GM12878 (cell line): ENCODE measurements at regions not wholly inside any gene's neighbourhood (a gene's known extent, or its start where the extent isn't known, plus 50 kb on each side); places are given as distances from the start of the nearest gene placed in this dataset.

Source experiments
- ATAC-seq: fragments of 200-7000 bp; cut with Tn5 transposase; 3 replicates; pipeline ENCODE4 v1.9.1; 2020; ENCODE audit warnings: mild to moderate bottlenecking, moderate library complexity
- BruUV-seq: library from RNA; stranded (reverse); fragments of 400-500 nt; replicated peaks from 2 replicates; lab custom pipeline; 2021; lab: Mats Ljungman, UMichigan
- CTCF ChIA-PET: fragments of 300-600 bp; sonication (Branson Sonifier 250); formaldehyde crosslinking; extraction: SDS; loops from one replicate; lab custom pipeline; 2021; ENCODE audit warnings: inconsistent platforms; lab: Yijun Ruan, JAX
- POLR2A ChIA-PET: fragments of 350-600 bp; formaldehyde crosslinking; extraction: SDS; loops from one replicate; lab custom pipeline; 2021; ENCODE audit warnings: inconsistent platforms; lab: Charles Lee
- RAD21 ChIA-PET: fragments of 300-600 bp; sonication (Branson Sonifier 250); formaldehyde crosslinking; loops from one replicate; lab custom pipeline; 2023; ENCODE audit warnings: antibody characterized with exemption; ENCODE audit not compliant: unreplicated experiment; lab: Charles Lee
- SMC1A ChIA-PET: fragments of 300-600 bp; sonication (Branson Sonifier 250); formaldehyde crosslinking; loops from one replicate; lab custom pipeline; 2023; ENCODE audit not compliant: unreplicated experiment, uncharacterized antibody; lab: Charles Lee
- DNase-seq: peaks from one replicate; pipeline ENCODE4 v3.0.0-alpha.2; 2011; ENCODE audit warnings: low read depth, low spot score
- FAIRE-seq: peaks from 3 replicates; lab custom pipeline; 2011; peaks lifted over from hg19 to GRCh38; lab: Jason Lieb, UNC
- H2AFZ ChIP-seq: 2 replicates; pipeline ENCODE4 v1.6.0; 2011; ENCODE audit warnings: low read depth, low read length, control low read depth; ENCODE audit not compliant: control insufficient read depth
- H3K27ac ChIP-seq: 2 replicates; pipeline ENCODE4 v1.5.1; 2011; ENCODE audit warnings: control low read depth; ENCODE audit not compliant: control insufficient read depth, insufficient read depth
- H3K27me3 ChIP-seq, 2 experiments: replicated peaks in 1 of 2; 2 replicates each; pipeline versions ENCODE4 v1.6.0 to v1.6.1; 2011; ENCODE audit warnings: low read length in 1 of 2; ENCODE audit not compliant: control insufficient read depth in 2 of 2, insufficient read depth in 2 of 2
- H3K36me3 ChIP-seq, 2 experiments: 2 replicates each; pipeline ENCODE4 v1.5.1; 2011; ENCODE audit warnings: low read length in 1 of 2; ENCODE audit not compliant: control insufficient read depth in 2 of 2, insufficient read depth in 2 of 2
- H3K4me1 ChIP-seq: 2 replicates; pipeline ENCODE4 v1.6.1; 2011; ENCODE audit warnings: mild to moderate bottlenecking, low read length, moderate library complexity, mixed read lengths; ENCODE audit not compliant: control insufficient read depth, insufficient read depth
- H3K4me2 ChIP-seq: 2 replicates; pipeline ENCODE4 v1.6.0; 2011; ENCODE audit warnings: control low read depth; ENCODE audit not compliant: control insufficient read depth, insufficient read depth
- H3K4me3 ChIP-seq: fragments of 200-600 bp; sonication (generic); 2 replicates; pipeline ENCODE4 v1.5.1; 2016
- H3K79me2 ChIP-seq: 2 replicates; pipeline ENCODE4 v1.6.0; 2011; ENCODE audit warnings: low read length; ENCODE audit not compliant: control insufficient read depth, insufficient read depth
- H3K9ac ChIP-seq: 2 replicates; pipeline ENCODE4 v1.8.0; 2011; ENCODE audit warnings: low read length, control low read depth, mixed read lengths; ENCODE audit not compliant: control insufficient read depth, insufficient read depth
- H3K9me3 ChIP-seq: replicated peaks from 3 replicates; pipeline ENCODE4 v1.5.1; 2011; ENCODE audit warnings: mild to moderate bottlenecking, low read length; ENCODE audit not compliant: control insufficient read depth, insufficient read depth
- H4K20me1 ChIP-seq: 2 replicates; pipeline ENCODE4 v1.6.0; 2011; ENCODE audit not compliant: control insufficient read depth, insufficient read depth
- CBX5 ChIP-seq: sonication (generic); IDR thresholded peaks from 2 replicates; pipeline ENCODE4 v1.6.1; 2016; ENCODE audit warnings: low read depth, moderate library complexity, mild to moderate bottlenecking, inconsistent platforms
- CHD2 ChIP-seq: IDR thresholded peaks from 2 replicates; pipeline ENCODE4 v1.6.1; 2011; ENCODE audit warnings: low read depth, low read length, improper control_type of control experiment, borderline replicate concordance
- E4F1 ChIP-seq: fragments of 450-650 bp; IDR thresholded peaks from 2 replicates; pipeline ENCODE4 v1.6.1; 2018; ENCODE audit warnings: borderline replicate concordance, mild to moderate bottlenecking; ENCODE audit not compliant: partially characterized antibody
- EP300 ChIP-seq, 2 experiments: fragments of 150-350 bp in 1 of 2; IDR thresholded peaks; 2 replicates each; pipeline ENCODE4 v1.6.1; 2011 to 2012; ENCODE audit warnings: low read depth in 2 of 2, low read length in 2 of 2, borderline replicate concordance in 1 of 2, improper control_type of control experiment in 1 of 2, inconsistent platforms in 1 of 2; ENCODE audit not compliant: control insufficient read depth in 1 of 2
- IKZF1 ChIP-seq: fragments of 450-650 bp; conservative IDR thresholded peaks from 2 replicates; pipeline ENCODE4 v1.6.1; 2017; ENCODE audit warnings: antibody characterized with exemption, mild to moderate bottlenecking
- JUND ChIP-seq: IDR thresholded peaks from 2 replicates; pipeline ENCODE4 v1.6.1; 2012; ENCODE audit warnings: low read depth, mild to moderate bottlenecking, low read length, improper control_type of control experiment, moderate library complexity
- KAT2A ChIP-seq: conservative IDR thresholded peaks from 2 replicates; pipeline ENCODE4 v1.6.1; 2011; ENCODE audit warnings: low read depth, low read length; ENCODE audit not compliant: control insufficient read depth
- MEF2B ChIP-seq: fragments of 450-650 bp; IDR thresholded peaks from 2 replicates; pipeline ENCODE4 v1.6.1; 2018; ENCODE audit warnings: mild to moderate bottlenecking, moderate library complexity; ENCODE audit not compliant: partially characterized antibody, poor library complexity, severe bottlenecking
- MTA3 ChIP-seq: IDR thresholded peaks from 2 replicates; pipeline ENCODE4 v1.6.1; 2012; ENCODE audit warnings: low read length, inconsistent platforms, borderline replicate concordance
- MYC ChIP-seq: IDR thresholded peaks from 2 replicates; pipeline ENCODE4 v1.6.1; 2011; ENCODE audit warnings: mild to moderate bottlenecking, low read length, moderate library complexity, inconsistent platforms; ENCODE audit not compliant: insufficient read depth, insufficient replicate concordance, insufficient read length, severe bottlenecking
- PAX8 ChIP-seq: fragments of 450-650 bp; IDR thresholded peaks from 2 replicates; pipeline ENCODE4 v1.6.1; 2017; ENCODE audit warnings: mild to moderate bottlenecking, moderate library complexity
- POU2F2 ChIP-seq: IDR thresholded peaks from 3 replicates; pipeline ENCODE4 v1.6.1; 2011; ENCODE audit warnings: low read depth, mild to moderate bottlenecking, low read length, borderline replicate concordance
- RAD21 ChIP-seq: IDR thresholded peaks from 2 replicates; pipeline ENCODE4 v1.6.1; 2011; ENCODE audit warnings: mild to moderate bottlenecking, low read depth, low read length, moderate library complexity; ENCODE audit not compliant: insufficient read depth
- SIN3A ChIP-seq: IDR thresholded peaks from 2 replicates; pipeline ENCODE4 v1.6.1; 2012; ENCODE audit warnings: low read depth, low read length, improper control_type of control experiment
- SP1 ChIP-seq: IDR thresholded peaks from one replicate; pipeline ENCODE4 v1.6.1; 2011; ENCODE audit warnings: low read depth, low read length
- TCF3 ChIP-seq: IDR thresholded peaks from 2 replicates; pipeline ENCODE4 v1.6.1; 2012; ENCODE audit warnings: low read depth, mild to moderate bottlenecking, low read length, borderline replicate concordance; ENCODE audit not compliant: insufficient read depth
- TCF7 ChIP-seq: IDR thresholded peaks from 2 replicates; pipeline ENCODE4 v1.6.1; 2014; ENCODE audit warnings: antibody characterized with exemption, borderline replicate concordance
- USF1 ChIP-seq: IDR thresholded peaks from 2 replicates; pipeline ENCODE4 v1.6.1; 2011; ENCODE audit warnings: borderline replicate concordance, low read depth, mild to moderate bottlenecking, moderate library complexity, mixed read lengths, low read length; ENCODE audit not compliant: insufficient read depth; ENCODE audit errors: extremely low read length
- WGBS: methylation state at CpG from one replicate; pipeline ENCODE4 v1.1.6; 2016; ENCODE audit warnings: low lambda C conversion rate; ENCODE audit not compliant: insufficient replicate concordance, insufficient coverage; ENCODE audit errors: missing lambda C conversion rate; 5-methylcytosine and 5-hydroxymethylcytosine counted together
- in situ Hi-C: fragments of 300-500 bp; cut with MboI; formaldehyde crosslinking; loops from 9 replicates; pipeline ENCODE4 v1.14.3; 2018; ENCODE audit warnings: mixed read lengths
- intact Hi-C: fragments of 100-400 bp; cut with micrococcal nuclease; formaldehyde crosslinking; loops from one replicate; pipeline ENCODE4 v1.14.2; 2022; ENCODE audit not compliant: unreplicated experiment

- SMC1A ChIA-PET, result no interaction called here
Measured at GRCh38 chr3:178302966-178303930, 233.0 kb upstream of the KCNMB2 start.

More at GRCh38 chr3:178302966-178303930, 233.0 kb upstream of the KCNMB2 start:
- no TSS peak for BruUV-seq
- WGBS, result 9% methylated on average over 6 of the region's 6 CpGs
- no peak overlapping the region for H3K4me3 ChIP-seq
- no peaks in the 10 kb centered on the region for H3K9me3 ChIP-seq
- no peaks in the 10 kb centered on the region for H3K4me1 ChIP-seq
- TF ChIP-seq KAT2A (no peak), MYC (no peak), MEF2B (no peak), PAX8 (no peak), USF1 (no peak), SP1 (no peak), CHD2 (no peak), RAD21 (no peak), E4F1 (no peak), MTA3 (no peak), JUND (no peak), EP300 (IDR thresholded peaks at IDR 0.05; ENCODE audit: borderline replicate concordance in 1 of 2, control insufficient read depth in 1 of 2, low read depth in 2 of 2, low read length in 2 of 2) (no peak), SIN3A (no peak), POU2F2 (no peak), TCF7 (no peak), IKZF1 (no peak), CBX5 (no peak), TCF3 (no peak)
- H3K79me2 ChIP-seq, result no peaks in the 10 kb centered on the region
- H4K20me1 ChIP-seq, result no peaks in the 10 kb centered on the region
- H2AFZ ChIP-seq, result no peak overlapping the region
- H3K27ac ChIP-seq, result no peak overlapping the region
- in situ Hi-C loops, result no loop called here
- DNase-seq (no peak), ATAC-seq (no peak), FAIRE-seq (no peak)
- H3K4me2 ChIP-seq, result no peak overlapping the region
- CTCF ChIA-PET, result no interaction called here
- no peaks in the 10 kb centered on the region for H3K36me3 ChIP-seq
- H3K9ac ChIP-seq, result no peak overlapping the region
- RAD21 ChIA-PET, result no interaction called here
- H3K27me3 ChIP-seq, result no peaks in the 10 kb centered on the region
- POLR2A ChIA-PET, result no interaction called here
- intact Hi-C loops, result no loop called here
